Fibroblast of the aortic adventitia (primary cell): ENCODE measurements at regions not wholly inside any gene's neighbourhood (a gene's known extent, or its start where the extent isn't known, plus 50 kb on each side); places are given as distances from the start of the nearest gene placed in this dataset.

Experiments used
- DNase-seq: peaks from one replicate; pipeline ENCODE4 v3.0.0-alpha.2; 2010; ENCODE audit warnings: low read depth
- H3K4me3 ChIP-seq: 2 replicates; pipeline ENCODE4 v1.5.1; 2011; ENCODE audit warnings: low read depth, mild to moderate bottlenecking, control low read depth, low read length, moderate library complexity
- CTCF ChIP-seq: IDR thresholded peaks from 2 replicates; pipeline ENCODE4 v1.5.1; 2011; ENCODE audit warnings: mild to moderate bottlenecking, low read length, control low read depth, inconsistent platforms; ENCODE audit not compliant: insufficient read depth

GRCh38 chr1:81007024-81007423, 793.7 kb upstream of the ADGRL2 start:
- no peak overlapping the region for H3K4me3 ChIP-seq
- no peak for TF ChIP-seq CTCF
- DNase-seq: no peak

DNA sequence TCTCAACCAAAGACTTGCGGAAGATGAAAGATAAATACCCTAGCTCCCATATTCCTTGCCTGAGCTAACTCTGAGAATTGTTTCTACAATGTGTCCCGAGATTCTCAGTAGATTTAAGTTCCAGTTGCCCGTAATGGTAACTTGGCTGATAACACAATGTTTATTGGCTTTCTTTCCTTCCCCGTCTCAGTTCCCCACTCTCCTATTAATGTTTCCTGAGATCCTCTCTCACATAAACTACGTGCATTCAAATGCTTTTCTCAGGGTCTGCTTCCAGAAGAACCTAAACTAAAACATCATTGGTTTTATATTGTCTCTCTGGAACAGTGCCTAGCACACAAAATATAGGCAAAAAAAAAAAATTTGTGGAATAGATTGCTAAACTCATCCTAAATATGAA, 794.2 kb upstream of the ADGRL2 start:
- DNase-seq: no peak
- no peak overlapping the region for H3K4me3 ChIP-seq
- no peak for TF ChIP-seq CTCF

GRCh38 chr1:81004011-81004410, 796.7 kb upstream of the ADGRL2 start:
- no peak for TF ChIP-seq CTCF
- no peak overlapping the region for H3K4me3 ChIP-seq
- no peak for DNase-seq

DNA sequence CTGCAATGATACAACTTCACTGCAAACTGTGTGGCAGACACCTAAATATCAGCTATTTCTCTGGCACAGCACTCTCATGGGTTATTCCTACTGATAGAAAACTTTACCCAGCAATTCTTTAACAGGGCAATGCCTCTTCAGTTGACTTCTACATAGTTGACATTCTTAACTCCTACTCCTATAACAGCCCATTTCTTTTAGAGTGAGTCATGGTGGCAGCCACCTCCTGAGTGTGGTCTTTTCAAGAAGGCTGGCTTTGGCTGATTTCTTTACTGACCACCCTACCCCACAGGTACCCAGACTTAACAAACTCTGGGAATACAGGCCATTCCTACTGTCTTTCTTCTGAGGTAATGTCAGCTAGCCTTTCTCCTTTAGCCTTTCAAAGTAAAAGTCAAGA, 805.8 kb upstream of the ADGRL2 start:
- no peak for DNase-seq
- no peak for TF ChIP-seq CTCF
- H3K4me3 ChIP-seq: no peak overlapping the region

DNA sequence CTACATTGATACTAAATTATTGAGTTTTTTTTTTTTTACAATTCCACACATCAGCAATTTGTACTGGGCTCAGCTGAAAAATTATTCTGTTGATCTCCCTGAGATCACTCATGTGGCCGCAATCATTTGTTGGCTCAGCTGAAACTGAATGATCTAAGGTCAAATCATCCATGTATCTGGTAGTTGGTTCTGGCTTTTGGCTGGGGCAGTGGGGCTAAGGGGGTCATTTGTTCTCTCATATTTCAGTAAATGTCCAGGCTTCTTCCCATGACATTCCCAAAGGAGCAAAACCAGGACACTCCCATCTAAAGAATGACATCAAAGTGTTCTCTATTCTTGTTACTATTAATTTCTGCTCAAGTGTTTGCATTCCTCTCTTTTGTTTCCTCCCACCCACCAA, 806.7 kb upstream of the ADGRL2 start:
- no peak for DNase-seq
- no peak for TF ChIP-seq CTCF
- no peak overlapping the region for H3K4me3 ChIP-seq

DNA sequence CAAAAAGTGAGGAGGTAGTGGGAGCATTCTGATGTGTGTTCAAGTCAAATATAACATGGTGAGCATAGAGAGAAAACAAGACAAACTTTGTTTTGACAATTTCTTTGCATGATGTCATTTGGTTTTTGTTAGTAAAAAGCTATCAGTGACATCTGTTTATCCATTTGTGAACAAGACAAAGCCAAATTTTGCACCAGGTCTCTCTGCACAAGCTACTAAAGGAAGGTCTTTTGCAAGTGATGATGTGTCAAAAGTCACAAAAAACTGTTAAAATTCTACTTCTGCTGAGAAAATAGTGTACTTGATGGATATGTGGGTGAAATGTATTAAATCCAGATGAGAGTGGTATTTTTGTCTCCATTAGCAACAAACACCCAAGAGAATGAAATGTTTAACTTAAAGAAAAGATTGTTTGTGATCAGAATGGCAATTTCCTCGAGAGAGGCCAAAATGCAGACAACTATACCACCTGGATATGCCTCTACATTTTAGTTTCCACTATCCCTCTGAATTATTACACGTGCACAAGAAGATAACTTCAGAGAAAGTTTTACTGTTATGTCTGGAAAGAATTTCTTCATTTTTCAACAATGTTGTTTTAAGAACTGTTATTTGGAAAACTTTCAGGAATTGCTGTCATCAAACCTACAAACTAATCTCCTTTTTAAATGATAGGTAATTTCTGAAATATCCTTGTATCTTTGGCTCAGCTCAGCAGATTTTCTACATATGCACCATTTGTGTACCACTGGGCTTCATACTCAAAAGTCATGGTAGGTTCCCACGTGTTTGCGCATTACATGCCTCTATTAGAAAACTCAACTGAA, 807.4 kb upstream of the ADGRL2 start:
- no peak for TF ChIP-seq CTCF
- H3K4me3 ChIP-seq: no peak overlapping the region
- no peak for DNase-seq

GRCh38 chr1:80989455-80989854, 811.3 kb upstream of the ADGRL2 start:
- no peak overlapping the region for H3K4me3 ChIP-seq
- no peak for TF ChIP-seq CTCF
- peak; percentile 18 for DNase-seq
